ENCODE measurements at regions not wholly inside any gene's neighbourhood (a gene's known extent, or its start where the extent isn't known, plus 50 kb on each side); places are given as distances from the start of the nearest gene placed in this dataset.

- TF ChIP-seq CTCF (IDR thresholded peaks at IDR 0.05; ENCODE audit: extremely low read depth in 1 of 2, insufficient read depth in 1 of 2, low read depth in 1 of 2, low read length in 2 of 2): no peak
- no peak for TF ChIP-seq POLR2AphosphoS5 (IDR thresholded peaks at IDR 0.05; ENCODE audit: insufficient read depth, low read depth, low read length)
- TF ChIP-seq POLR2A (IDR thresholded peaks at IDR 0.05; ENCODE audit: low read depth, low read length): no peak
- no peak for TF ChIP-seq EZH2 (IDR thresholded peaks at IDR 0.05; ENCODE audit: borderline replicate concordance, low read depth, low read length, severe bottlenecking)
Measured at GRCh38 chr18:8930990-8931616, 171.4 kb upstream of the NDUFV2 start.
